T-helper 1 cell treated with Interleukin-12 subunit alpha and Interleukin-12 subunit beta and Interleukin-4 antibody, amounts not matched to agents 30 ng/mL and 1 ng/mL, for 36 hours (primary cell): ENCODE measurements at regions not wholly inside any gene's neighbourhood (a gene's known extent, or its start where the extent isn't known, plus 50 kb on each side); places are given as distances from the start of the nearest gene placed in this dataset.
"Not testable (repeated sequence)": the region's sequence is repeated elsewhere in the genome, so short reads cannot be mapped to it uniquely, and the experiment has no call there.

Experiments
- intact Hi-C: fragments of 100-400 bp; cut with micrococcal nuclease; formaldehyde crosslinking; loops from one replicate; pipeline ENCODE4 v1.15.1; 2024

DNA sequence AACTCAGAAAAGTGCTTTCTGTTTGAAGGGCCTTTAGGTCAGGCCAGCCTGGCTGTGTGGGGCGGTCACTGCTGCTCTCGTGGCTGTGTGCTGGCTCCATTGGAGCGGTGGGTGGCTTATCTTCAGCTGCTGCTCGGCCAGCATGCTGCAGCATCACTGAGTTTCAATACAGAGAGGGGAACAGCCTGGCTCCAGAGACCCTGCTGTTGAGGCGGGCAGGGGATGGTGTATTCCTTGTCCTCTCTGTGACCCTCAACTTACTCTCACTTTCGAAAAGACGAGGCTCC is 248.5 kb upstream of the ONECUT1 start:
- intact Hi-C loops = no loop called here

DNA sequence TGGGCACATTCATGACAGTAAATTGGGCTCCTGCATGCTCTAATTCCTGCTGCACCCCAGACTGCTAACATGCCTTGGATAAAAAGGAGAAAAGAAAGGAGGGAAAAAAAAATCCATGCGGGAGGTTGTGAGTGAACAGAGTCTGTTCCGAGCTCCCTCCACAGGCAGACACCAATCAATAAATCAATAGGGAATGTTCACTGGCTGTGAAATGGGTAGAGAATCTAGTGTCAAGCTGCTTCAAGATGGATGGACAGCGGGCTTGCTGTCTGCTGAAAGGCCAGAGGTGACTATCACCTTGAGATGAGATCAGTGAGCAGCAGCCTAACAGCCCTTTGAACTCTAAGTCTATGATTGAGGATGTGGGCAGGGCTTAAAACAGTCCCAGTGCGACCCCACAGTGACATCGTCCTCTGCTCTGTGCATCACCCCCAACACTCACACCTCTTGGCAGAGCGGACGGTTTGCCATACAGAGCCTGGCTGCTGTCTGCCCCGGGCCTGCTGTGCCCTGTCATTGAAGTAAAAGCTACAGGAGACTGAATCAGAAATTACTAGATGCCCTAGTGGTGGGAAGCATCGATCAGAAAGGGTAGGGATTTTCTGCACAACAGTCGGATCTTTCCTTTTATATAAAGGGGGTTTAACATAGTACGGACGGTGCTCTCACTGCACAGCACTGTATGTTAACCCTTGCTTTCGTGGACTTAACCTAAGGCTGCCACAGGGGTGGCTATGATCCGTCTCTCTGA is 247.9 kb upstream of the ONECUT1 start:
- intact Hi-C loops = no loop called here

DNA sequence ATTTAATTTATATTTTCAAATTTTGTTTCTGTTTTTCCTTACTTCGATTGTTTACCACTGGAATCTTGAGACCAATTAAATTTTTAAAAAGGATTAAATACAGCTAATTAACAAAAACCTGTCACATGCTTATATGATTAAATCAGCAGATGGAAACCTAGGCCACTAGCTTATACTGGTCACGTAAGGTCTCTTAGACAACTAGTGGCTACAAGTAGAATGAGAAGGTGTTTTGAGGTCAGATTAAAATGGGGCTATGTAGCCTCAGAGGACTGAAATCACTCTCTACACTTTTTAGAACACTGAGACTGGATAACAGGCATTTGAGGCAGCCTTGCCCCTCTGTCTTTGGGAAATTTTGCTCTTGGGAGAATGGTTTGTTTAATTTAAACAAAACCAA is 246.5 kb upstream of the ONECUT1 start:
- intact Hi-C loops = no loop called here

DNA sequence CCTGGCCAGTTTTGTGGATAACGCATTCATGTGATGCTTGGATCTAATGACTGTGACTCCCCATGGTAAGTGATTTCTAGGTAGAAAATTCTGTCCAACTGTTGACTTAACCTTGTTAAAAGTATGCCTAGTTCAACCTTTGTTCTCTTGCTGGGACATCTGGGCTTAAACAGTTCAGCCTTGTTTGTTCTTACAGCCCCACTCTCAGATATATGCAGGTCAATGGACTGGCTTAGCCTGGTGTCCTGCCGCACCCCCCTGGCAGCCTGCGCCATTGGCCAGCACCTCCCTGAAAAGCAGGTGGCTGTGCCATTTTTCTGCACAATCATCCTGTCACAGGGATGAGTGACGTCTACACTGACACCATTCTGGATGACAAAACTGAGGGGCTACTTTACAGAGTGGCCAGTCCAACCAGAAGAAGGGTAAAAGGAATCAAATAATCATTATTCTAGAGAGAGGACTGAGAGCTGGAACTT is 244.7 kb upstream of the ONECUT1 start:
- intact Hi-C loops = no loop called here

DNA sequence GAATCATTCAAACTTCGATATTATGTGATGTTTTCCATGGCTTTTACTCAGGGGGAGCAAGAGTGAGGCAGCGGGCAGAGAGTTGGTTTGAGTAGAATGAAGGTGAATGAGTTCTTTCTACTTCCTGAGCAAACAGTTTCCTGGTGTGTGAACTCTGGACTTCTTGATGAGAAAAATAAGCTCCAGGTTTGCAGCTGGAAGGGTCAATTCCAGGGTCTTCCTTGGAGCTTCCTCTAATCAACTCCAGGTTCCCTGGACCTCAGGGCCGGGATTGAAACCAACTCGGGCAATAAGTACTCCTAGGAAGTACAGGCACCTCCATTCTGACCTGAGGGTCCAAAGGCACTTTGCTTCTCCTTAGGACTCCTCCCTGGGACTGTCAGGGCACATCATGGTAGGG is 243.6 kb upstream of the ONECUT1 start:
- intact Hi-C loops = no loop called here

DNA sequence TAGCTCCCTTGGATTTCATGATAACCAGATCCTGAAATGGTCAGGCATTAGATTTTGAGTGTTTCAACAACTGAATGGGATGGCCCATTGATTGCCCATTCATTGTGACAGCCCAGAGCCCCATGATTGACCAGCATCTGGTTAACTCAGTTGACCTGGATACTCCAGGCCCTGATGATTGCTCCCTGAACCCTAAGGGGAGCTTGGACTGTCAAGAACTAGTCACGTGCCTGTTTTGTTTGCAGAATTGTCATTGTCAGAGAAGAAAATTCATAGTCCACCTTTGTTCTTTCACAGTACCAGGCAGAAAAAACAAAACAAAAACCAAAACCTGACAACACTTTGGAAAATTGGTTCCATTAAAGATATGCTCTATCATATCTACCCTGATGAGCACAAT is 241.3 kb upstream of the ONECUT1 start:
- intact Hi-C loops = no loop called here

DNA sequence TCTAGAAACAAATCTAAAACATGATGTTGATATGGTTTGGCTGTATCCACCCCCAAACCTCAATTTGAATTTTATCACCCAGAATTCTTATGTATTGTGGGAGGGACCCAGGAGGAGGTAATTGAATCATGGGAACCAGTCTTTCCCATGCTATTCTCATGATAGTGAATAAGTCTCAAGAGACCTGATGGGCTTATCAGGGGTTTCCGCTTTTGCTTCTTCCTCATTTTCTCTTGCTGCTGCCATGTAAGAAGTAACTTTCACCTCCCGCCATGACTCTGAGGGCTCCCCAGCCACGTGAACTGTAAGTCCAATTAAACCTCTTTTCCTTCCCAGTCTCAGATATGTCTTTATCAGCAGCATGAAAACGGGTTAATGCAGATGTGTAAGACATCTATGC is 232.7 kb upstream of the ONECUT1 start:
- intact Hi-C loops = no loop called here

DNA sequence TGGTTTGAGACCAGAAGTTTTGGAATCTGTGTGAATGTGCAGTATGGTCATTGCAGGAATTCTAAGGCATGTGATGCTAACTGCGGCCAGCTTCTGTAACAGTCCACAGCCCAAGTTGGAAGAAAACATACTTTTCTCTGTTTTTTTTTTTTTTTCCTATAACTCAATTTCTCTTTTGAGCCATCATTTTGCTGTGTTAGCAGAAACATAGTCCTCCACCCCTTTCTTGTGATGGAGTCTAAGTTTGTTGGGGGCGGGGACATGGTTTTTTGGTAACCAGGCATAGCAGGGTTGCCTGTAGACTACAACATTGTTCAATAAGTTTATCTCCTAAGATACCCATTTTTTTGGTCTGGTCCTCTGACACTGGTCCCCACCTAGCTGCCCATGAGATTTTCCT is 223.2 kb upstream of the ONECUT1 start:
- intact Hi-C loops = no loop called here

DNA sequence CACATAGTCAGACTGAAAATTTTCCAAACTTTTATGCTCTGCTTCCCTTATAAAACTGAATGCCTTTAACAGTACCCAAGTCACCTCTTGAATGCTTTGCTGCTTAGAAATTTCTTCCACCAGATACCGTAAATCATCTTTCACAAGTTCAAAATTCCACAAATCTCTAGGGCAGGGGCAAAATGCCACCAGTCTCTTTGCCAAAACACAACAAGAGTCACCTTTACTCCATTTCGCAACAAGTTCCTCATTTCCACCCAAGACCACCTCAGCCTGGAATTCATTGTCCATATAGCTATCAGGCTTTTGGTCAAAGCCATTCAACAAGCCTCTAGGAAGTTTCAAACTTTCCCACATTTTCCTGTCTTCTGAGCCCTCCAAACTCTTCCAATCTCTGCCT is 221.6 kb upstream of the ONECUT1 start:
- intact Hi-C loops = not testable (repeated sequence)

DNA sequence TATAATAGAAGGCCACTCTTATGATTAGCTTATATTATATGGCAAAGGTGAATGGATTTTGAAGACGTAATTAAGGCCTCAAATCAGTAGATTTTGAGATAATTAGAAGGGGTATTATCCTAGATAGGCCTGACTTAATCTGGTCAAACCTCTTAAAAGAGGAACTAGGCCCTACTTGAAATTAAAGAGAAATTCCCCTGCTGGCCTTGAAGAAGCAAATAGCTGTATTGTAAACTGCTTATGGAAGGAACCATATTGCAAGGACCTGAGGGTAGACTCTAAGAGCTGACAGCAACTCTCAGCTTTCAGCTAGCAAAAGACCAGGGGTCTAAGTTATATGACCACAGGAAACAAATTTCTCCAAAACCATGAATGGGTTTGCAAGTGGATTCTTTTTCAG is 219.0 kb upstream of the ONECUT1 start:
- intact Hi-C loops = no loop called here

DNA sequence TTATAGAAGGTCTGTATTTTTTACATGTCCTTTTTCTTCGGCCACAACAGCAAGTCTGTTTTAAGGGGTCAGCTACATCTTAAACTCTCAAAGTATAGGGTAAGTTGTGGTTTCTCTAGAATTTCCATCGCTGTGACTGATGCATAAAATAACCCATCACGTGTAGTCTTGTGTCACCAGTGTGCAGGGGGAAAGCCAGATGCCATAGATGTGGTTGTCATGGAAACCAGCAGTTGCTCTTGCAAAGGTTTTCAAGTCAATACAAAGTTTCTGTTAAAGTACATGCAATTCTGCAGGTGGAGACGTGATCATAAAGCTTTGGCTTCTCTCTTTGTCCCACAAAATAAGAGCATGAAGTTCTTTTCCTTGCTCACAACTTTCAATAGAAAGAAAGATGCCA is 210.3 kb upstream of the ONECUT1 start:
- intact Hi-C loops = no loop called here

DNA sequence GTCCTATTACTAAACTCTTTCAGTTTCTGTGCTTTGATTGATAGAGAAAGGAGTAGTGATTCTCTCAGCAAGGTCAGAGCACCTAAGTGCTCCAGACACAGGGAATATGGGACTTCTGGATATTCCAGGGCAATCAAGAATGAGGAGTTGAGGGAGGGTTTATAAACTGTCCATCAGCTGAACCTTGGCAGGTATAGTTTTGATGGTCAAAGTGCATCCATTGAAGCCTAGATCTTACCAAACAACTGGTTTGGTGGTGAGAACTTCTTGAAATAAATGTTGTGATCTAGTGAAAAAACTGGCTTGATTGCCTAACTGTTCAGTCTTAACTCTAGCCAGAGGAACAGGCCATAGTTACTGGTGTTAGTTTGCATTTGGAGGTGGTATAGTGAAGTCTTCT is 207.0 kb upstream of the ONECUT1 start:
- intact Hi-C loops = no loop called here

DNA sequence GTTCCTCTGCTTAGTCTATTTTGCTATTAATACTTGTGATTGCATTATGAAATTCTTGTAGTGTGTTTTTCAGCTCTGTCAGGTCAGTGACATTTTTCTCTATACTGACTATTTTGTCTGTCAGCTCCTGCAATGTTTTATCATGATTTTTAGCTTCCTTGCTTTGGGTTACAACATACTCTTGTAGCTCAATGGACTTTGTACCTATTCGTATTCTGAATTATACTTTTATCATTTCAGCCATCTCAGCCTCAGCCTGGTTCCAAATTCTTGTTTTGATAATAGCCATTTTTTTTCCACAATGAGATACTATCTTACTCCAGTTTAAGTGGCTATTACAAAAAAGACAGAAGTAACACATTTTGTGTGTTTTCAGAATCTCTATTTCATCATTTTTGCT is 204.2 kb upstream of the ONECUT1 start:
- intact Hi-C loops = no loop called here

DNA sequence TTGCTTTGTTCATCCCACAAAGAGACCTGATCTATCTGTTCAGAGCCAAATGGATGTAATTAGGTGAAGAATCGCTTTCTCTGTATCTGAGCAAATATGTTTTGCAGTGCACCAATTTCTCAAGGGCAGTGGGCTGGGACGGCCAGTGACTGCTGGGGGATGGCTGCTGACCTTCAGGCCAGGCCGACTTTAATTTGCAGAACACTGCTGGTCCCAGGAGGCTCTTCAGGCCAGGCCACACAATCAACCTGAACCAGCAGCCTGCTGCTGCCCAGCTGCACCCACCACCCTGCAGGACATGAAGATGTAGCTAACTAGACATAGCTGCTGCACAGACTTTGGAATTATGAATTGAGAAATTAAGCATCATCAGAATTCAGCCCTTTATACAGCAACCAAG is 194.4 kb upstream of the ONECUT1 start:
- intact Hi-C loops = no loop called here

DNA sequence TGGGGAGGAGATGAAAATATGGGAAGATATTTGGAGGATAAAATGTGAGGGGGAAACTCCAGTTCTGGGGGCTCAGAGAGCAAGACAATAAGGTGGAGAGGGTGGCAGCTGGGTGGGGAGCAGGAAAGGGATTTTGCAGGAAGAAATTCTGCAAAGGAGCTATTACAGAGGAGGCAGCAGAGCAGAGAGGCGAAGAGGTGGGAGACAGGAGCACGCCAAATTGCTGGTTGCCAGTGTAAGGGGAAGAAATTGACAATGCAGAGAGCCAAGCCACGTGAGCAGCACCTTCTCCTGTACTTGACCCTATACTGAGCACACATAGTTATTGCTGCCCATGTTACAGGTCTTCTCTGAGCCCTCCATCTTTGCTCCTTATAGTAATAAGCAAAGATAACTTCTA is 190.3 kb upstream of the ONECUT1 start:
- intact Hi-C loops = no loop called here

DNA sequence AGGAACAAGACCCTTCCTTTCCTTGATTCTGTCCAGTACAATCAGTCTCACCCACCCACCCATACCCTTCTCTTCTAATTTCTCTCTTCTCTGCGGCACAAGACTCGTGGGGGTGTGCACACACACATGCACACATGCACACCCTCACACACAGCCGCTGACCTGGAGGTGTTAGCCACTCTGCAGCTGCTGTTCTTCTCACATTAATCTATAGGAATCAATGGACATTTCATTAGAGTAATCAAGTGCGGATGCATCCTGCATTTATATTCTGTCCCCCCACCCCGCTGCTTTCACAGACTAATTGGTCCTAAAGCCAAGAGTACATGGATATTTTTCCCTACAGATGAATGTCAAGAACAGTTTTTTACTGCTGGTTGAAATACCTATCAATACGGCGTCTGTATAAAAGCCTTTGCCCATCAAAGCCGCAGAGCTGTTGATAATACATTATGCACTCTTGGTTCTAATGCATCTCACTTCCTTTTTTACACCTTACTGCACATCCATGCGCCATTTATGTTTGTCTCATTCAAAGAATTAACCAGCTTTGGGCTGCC is 186.5 kb upstream of the ONECUT1 start:
- intact Hi-C loops = no loop called here

DNA sequence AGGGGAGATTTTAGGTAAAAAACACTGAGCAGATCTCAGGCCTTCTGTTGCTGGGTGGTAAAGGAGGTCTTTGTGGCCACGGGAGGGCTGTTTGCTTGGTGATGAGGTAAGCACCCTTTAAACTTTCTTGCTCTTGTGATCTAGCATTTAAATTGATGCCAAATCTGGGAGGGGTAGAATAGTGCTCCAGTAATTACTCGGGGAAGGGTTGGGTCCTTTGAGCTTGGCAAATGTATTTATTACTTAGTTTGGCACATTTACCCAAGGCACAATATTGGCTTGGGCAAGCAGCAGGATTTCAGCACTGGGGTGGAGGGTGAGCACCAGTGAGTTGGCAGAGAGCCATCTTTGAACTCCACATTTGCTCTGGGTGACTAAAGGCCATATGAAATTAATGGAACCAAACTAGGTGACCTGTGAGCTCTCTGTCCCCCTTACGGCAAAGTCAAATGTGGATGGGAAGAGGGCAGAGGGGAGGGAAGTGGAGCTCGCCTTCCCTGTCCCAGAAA is 185.9 kb upstream of the ONECUT1 start:
- intact Hi-C loops = no loop called here

DNA sequence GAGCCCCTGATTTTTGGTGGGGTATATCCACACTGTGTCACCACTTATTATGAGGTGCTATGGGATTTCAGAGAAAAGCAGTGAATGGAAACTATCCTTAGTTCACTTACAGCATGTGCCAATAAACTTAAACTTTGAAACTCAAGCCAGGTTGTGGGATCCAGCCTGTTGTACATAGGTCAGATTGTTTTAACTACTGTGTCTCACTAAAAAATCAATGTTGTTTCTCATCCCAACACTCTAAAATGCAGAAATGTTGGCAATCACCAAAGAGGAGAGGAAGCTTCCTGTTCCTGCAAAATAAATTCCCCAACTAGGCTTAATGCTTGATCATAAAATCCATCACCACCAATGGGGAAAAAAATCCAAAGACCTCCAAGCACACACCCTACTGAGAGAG is 173.7 kb upstream of the ONECUT1 start:
- intact Hi-C loops = no loop called here

DNA sequence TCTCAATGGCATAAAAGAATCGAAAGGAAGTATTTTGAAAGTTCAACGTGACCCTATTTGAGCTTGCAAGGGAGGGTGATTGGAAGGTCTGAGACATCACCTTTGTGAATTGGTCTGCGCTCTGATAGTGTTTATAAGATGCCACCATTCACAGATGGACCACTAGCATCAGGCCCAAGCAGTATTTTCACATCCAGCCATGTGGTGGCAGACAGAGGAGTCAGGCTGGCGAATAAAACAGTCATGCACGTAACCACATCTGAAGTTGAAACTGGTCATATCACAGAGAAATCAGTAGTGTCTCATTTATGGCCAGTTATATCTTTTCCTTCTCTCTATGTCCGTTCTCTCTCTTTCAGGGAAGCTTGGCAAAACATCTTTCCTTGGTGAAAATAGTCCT is 170.1 kb upstream of the ONECUT1 start:
- intact Hi-C loops = no loop called here

DNA sequence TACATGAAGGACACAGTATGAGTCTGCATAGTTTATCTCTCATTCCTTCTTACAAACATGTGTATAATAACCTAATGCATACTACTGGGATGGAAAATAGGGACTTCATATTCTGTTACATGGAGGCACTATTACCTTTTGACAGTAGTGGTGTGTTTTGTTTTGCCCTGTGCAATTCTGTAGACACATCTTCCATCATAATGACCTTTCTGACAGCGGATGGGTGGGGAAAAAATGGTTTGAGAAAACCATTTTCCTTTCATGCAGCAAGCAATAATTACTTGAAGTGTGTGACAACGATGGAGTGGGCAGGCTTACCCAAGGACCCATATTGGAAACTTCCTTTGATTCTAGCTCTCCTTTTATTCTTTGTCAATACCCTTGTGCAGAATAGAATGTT is 153.6 kb upstream of the ONECUT1 start:
- intact Hi-C loops = no loop called here

DNA sequence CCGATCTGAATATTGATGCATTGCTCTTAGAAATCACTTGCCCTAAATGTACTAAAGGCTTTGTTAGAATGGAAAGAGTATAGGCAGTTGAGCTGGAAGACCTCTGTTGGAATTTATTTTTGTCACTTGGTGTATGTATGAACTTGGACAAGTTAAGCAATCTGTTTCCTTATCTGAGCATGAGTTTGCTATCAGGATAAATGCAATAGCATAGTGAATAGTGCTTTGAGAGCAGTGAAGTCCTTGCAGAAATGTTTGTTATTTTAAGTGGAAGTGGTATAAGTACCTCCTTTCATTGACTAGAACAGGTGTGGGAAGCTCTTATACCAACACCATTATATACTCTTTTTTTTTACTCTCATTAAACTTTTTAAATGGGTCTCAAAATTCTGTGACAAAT is 146.4 kb upstream of the ONECUT1 start:
- intact Hi-C loops = no loop called here

DNA sequence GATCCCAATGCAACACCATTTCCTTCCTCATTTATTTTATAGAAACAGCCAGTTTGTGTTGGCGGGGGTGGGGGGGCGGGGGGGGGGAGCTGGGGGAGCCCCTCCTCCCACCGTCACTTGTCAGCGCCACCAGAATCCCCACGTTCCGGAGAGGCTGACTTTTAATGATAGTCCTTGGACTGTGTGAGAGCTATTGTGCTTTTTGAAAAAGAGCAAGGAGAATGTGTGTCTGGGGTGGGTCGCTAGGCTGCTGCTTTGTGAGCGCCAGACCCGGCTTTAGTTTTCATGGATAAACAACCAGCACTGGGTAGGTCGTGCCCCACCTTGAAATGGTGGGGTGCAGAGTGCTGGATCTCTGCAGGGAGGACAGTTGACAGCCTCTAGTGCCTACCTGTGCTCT is 135.0 kb upstream of the ONECUT1 start:
- intact Hi-C loops = no loop called here

DNA sequence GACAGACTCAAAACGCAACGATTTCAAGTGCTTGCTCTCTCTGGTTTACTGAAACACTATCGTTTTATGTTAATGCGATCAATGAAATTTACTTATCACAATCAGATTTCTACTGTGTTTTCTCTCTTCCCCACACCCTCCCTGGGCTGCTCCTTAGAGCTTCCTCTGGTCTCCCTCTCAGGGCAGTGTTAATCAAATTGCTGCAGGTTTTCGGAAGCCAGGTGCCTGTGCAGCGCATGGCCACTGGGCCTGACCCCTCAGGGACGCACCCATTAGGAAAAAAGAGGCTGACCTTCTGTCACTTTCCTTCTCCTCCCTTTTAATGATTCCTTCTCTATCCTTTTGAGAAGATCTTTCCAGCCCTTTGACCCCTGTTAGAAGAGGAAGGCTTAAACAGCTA is 134.5 kb upstream of the ONECUT1 start:
- intact Hi-C loops = no loop called here

DNA sequence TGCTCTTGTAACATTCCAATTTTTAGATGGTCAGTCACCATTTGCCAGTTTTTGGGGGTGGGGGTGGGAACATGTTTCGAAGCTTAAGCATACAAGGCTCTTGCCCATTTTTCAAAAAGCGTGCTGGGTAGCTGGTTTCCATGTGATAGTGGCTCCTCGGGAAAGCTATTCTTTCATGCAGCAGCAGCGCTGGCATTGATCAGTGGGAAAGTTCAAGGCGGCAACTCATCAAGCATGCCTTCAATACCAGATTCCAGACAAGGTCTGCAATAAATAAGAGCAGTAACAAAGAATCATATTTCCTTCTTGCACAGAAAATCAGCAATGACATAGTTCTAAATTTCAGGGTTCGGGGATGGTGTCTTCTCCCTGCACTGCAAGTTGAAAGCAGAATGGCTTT is 133.5 kb upstream of the ONECUT1 start:
- intact Hi-C loops = no loop called here
